ENCODE measurements at regions not wholly inside any gene's neighbourhood (a gene's known extent, or its start where the extent isn't known, plus 50 kb on each side); places are given as distances from the start of the nearest gene placed in this dataset.

DNA sequence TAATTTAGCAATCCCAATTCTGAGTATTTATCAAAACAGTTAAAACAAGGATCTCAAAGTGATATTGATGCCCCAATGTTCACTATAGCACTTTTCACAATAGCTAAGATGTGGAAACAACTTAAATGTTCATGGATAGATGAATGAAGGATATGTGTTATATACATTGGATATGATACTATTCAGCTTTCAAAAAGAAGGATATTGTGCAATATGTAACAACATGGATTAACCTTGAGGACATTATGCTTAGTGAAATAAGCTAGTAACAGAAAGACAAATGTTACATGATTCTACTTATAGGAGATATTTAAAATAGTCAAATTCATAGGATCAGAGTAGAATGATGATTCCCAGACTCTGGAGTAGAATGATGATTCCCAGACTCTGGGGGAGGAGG lies 78.0 kb downstream of the INSIG2 start:
- H3K27ac ChIP-seq (ENCODE audit: low read depth, low read length) = no peak overlapping the region
- H3K4me3 ChIP-seq (ENCODE audit: insufficient read depth, low read length) = no peak overlapping the region
- TF ChIP-seq, protein P1, sequence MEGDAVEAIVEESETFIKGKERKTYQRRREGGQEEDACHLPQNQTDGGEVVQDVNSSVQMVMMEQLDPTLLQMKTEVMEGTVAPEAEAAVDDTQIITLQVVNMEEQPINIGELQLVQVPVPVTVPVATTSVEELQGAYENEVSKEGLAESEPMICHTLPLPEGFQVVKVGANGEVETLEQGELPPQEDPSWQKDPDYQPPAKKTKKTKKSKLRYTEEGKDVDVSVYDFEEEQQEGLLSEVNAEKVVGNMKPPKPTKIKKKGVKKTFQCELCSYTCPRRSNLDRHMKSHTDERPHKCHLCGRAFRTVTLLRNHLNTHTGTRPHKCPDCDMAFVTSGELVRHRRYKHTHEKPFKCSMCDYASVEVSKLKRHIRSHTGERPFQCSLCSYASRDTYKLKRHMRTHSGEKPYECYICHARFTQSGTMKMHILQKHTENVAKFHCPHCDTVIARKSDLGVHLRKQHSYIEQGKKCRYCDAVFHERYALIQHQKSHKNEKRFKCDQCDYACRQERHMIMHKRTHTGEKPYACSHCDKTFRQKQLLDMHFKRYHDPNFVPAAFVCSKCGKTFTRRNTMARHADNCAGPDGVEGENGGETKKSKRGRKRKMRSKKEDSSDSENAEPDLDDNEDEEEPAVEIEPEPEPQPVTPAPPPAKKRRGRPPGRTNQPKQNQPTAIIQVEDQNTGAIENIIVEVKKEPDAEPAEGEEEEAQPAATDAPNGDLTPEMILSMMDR (IDR thresholded peaks at IDR 0.05; ENCODE audit: extremely low read depth, low read depth, low read length) = no peak

GRCh38 chr2:118165595-118165994 lies 77.3 kb downstream of the INSIG2 start:
- H3K27me3 ChIP-seq (ENCODE audit: insufficient read depth, low read length) = no peaks in the 10 kb centered on the region
- no peaks in the 10 kb centered on the region for H3K4me1 ChIP-seq (ENCODE audit: insufficient read depth, low read length)
- no peak overlapping the region for H3K4me2 ChIP-seq (ENCODE audit: insufficient read depth, low read length)
- no peak for DNase-seq (ENCODE audit: insufficient read length, low spot score, missing footprints)
- no peak overlapping the region for H3K27ac ChIP-seq (ENCODE audit: low read depth, low read length)
- H3K36me3 ChIP-seq (ENCODE audit: insufficient read depth, low read length) = no peaks in the 10 kb centered on the region
- H4K20me1 ChIP-seq (ENCODE audit: insufficient read depth, low read length) = no peaks in the 10 kb centered on the region
- TF ChIP-seq, protein P1 (IDR thresholded peaks at IDR 0.05; ENCODE audit: extremely low read depth, low read depth, low read length) = no peak
- H2AFZ ChIP-seq (ENCODE audit: low read length) = no peak overlapping the region
- H3K79me2 ChIP-seq (ENCODE audit: insufficient read depth, low read length) = no peaks in the 10 kb centered on the region
- no peak overlapping the region for H3K4me3 ChIP-seq (ENCODE audit: insufficient read depth, low read length)
- no peaks in the 10 kb centered on the region for H3K9me3 ChIP-seq (ENCODE audit: low read depth, low read length)

More for the DNA sequence above, 78.0 kb downstream of the INSIG2 start:
- no peaks in the 10 kb centered on the region for H4K20me1 ChIP-seq (ENCODE audit: insufficient read depth, low read length)
- no peak for DNase-seq (ENCODE audit: insufficient read length, low spot score, missing footprints)
- H3K9me3 ChIP-seq (ENCODE audit: low read depth, low read length) = no peaks in the 10 kb centered on the region
- H3K36me3 ChIP-seq (ENCODE audit: insufficient read depth, low read length) = no peaks in the 10 kb centered on the region
- no peaks in the 10 kb centered on the region for H3K79me2 ChIP-seq (ENCODE audit: insufficient read depth, low read length)
- H3K4me2 ChIP-seq (ENCODE audit: insufficient read depth, low read length) = no peak overlapping the region
- H3K27me3 ChIP-seq (ENCODE audit: insufficient read depth, low read length) = no peaks in the 10 kb centered on the region
- no peak overlapping the region for H2AFZ ChIP-seq (ENCODE audit: low read length)
- no peaks in the 10 kb centered on the region for H3K4me1 ChIP-seq (ENCODE audit: insufficient read depth, low read length)
